ENCODE measurements at regions not wholly inside any gene's neighbourhood (a gene's known extent, or its start where the extent isn't known, plus 50 kb on each side); places are given as distances from the start of the nearest gene placed in this dataset.

GRCh38 chrX:97666890-97667289 lies 783.2 kb downstream of the RPA4 start:
- DNase-seq (ENCODE audit: low read depth) = no peak
- no peak overlapping the region for H3K4me3 ChIP-seq (ENCODE audit: low read depth, low read length)
- TF ChIP-seq CTCF (IDR thresholded peaks at IDR 0.05; ENCODE audit: low read depth, low read length, missing control alignments) = no peak

GRCh38 chrX:97668126-97668525 lies 784.4 kb downstream of the RPA4 start:
- TF ChIP-seq CTCF (IDR thresholded peaks at IDR 0.05; ENCODE audit: low read depth, low read length, missing control alignments) = no peak
- H3K4me3 ChIP-seq (ENCODE audit: low read depth, low read length) = no peak overlapping the region
- DNase-seq (ENCODE audit: low read depth) = no peak

GRCh38 chrX:97672138-97672537 lies 788.4 kb downstream of the RPA4 start:
- no peak for DNase-seq (ENCODE audit: low read depth)
- no peak overlapping the region for H3K4me3 ChIP-seq (ENCODE audit: low read depth, low read length)
- TF ChIP-seq CTCF (IDR thresholded peaks at IDR 0.05; ENCODE audit: low read depth, low read length, missing control alignments) = no peak

GRCh38 chrX:97672608-97673007 lies 788.9 kb downstream of the RPA4 start:
- no peak for TF ChIP-seq CTCF (IDR thresholded peaks at IDR 0.05; ENCODE audit: low read depth, low read length, missing control alignments)
- no peak overlapping the region for H3K4me3 ChIP-seq (ENCODE audit: low read depth, low read length)
- DNase-seq (ENCODE audit: low read depth) = no peak

GRCh38 chrX:97673135-97673534 lies 789.4 kb downstream of the RPA4 start:
- no peak for TF ChIP-seq CTCF (IDR thresholded peaks at IDR 0.05; ENCODE audit: low read depth, low read length, missing control alignments)
- no peak for DNase-seq (ENCODE audit: low read depth)
- no peak overlapping the region for H3K4me3 ChIP-seq (ENCODE audit: low read depth, low read length)

GRCh38 chrX:97682991-97683840 lies 799.5 kb downstream of the RPA4 start:
- no peak for TF ChIP-seq CTCF (IDR thresholded peaks at IDR 0.05; ENCODE audit: low read depth, low read length, missing control alignments)
- no peak for DNase-seq (ENCODE audit: low read depth)
- no peak overlapping the region for H3K4me3 ChIP-seq (ENCODE audit: low read depth, low read length)

- H3K4me3 ChIP-seq (ENCODE audit: low read depth, low read length) = no peak overlapping the region
- DNase-seq (ENCODE audit: low read depth) = no peak
- TF ChIP-seq CTCF (IDR thresholded peaks at IDR 0.05; ENCODE audit: low read depth, low read length, missing control alignments) = peak; percentile 38
These were observed 802.0 kb downstream of the RPA4 start for GRCh38 chrX:97685753-97686152.
